ENCODE measurements at regions not wholly inside any gene's neighbourhood (a gene's known extent, or its start where the extent isn't known, plus 50 kb on each side); places are given as distances from the start of the nearest gene placed in this dataset.
A peak's percentile ranks its signal among the peaks of the same experiment; 100 is the strongest.
"Not testable (repeated sequence)": the region's sequence is repeated elsewhere in the genome, so short reads cannot be mapped to it uniquely, and the experiment has no call there.

- H3K27me3 Mint-ChIP-seq (ENCODE audit: insufficient read depth, unreplicated experiment) = peaks cover 19% of the 10 kb centered on the region
- DNase-seq (ENCODE audit: unreplicated experiment) = peak; percentile 17
- H3K27ac Mint-ChIP-seq (ENCODE audit: low read depth, unreplicated experiment); BruUV-seq (replicated peaks); POLR2A ChIA-PET; intact Hi-C loops (cut with micrococcal nuclease); H3K36me3 Mint-ChIP-seq (ENCODE audit: insufficient read depth, unreplicated experiment); H3K4me1 Mint-ChIP-seq (ENCODE audit: insufficient read depth, unreplicated experiment); H3K9me3 Mint-ChIP-seq (ENCODE audit: unreplicated experiment); H3K4me3 Mint-ChIP-seq (ENCODE audit: unreplicated experiment); CTCF ChIA-PET: not testable (repeated sequence)
These were observed 109.8 kb downstream of the OTOP1 start for GRCh38 chr4:4116901-4117300.

GRCh38 chr4:4134368-4134767 is 92.4 kb downstream of the OTOP1 start:
- H3K9me3 Mint-ChIP-seq (ENCODE audit: unreplicated experiment); H3K27ac Mint-ChIP-seq (ENCODE audit: low read depth, unreplicated experiment); H3K36me3 Mint-ChIP-seq (ENCODE audit: insufficient read depth, unreplicated experiment); intact Hi-C loops (cut with micrococcal nuclease); CTCF ChIA-PET; POLR2A ChIA-PET; DNase-seq (ENCODE audit: unreplicated experiment); H3K4me1 Mint-ChIP-seq (ENCODE audit: insufficient read depth, unreplicated experiment); BruUV-seq (replicated peaks); H3K4me3 Mint-ChIP-seq (ENCODE audit: unreplicated experiment): not testable (repeated sequence)
- H3K27me3 Mint-ChIP-seq (ENCODE audit: insufficient read depth, unreplicated experiment) = peaks cover 15% of the 10 kb centered on the region

GRCh38 chr4:4136621-4137020 is 90.1 kb downstream of the OTOP1 start:
- H3K36me3 Mint-ChIP-seq (ENCODE audit: insufficient read depth, unreplicated experiment); H3K9me3 Mint-ChIP-seq (ENCODE audit: unreplicated experiment); POLR2A ChIA-PET; BruUV-seq (replicated peaks); CTCF ChIA-PET; H3K4me3 Mint-ChIP-seq (ENCODE audit: unreplicated experiment); intact Hi-C loops (cut with micrococcal nuclease); DNase-seq (ENCODE audit: unreplicated experiment); H3K27me3 Mint-ChIP-seq (ENCODE audit: insufficient read depth, unreplicated experiment); H3K4me1 Mint-ChIP-seq (ENCODE audit: insufficient read depth, unreplicated experiment); H3K27ac Mint-ChIP-seq (ENCODE audit: low read depth, unreplicated experiment): not testable (repeated sequence)
